GM12878 (cell line): ENCODE measurements at regions not wholly inside any gene's neighbourhood (a gene's known extent, or its start where the extent isn't known, plus 50 kb on each side); places are given as distances from the start of the nearest gene placed in this dataset.

Experiments
- ATF2 ChIP-seq: IDR thresholded peaks from 2 replicates; pipeline ENCODE4 v1.6.1; 2012; ENCODE audit warnings: low read length, inconsistent platforms
- BCL11A ChIP-seq: IDR thresholded peaks from 2 replicates; pipeline ENCODE4 v1.6.1; 2011; ENCODE audit warnings: low read depth, low read length
- CBX5 ChIP-seq: sonication (generic); IDR thresholded peaks from 2 replicates; pipeline ENCODE4 v1.6.1; 2016; ENCODE audit warnings: low read depth, moderate library complexity, mild to moderate bottlenecking, inconsistent platforms
- EP300 ChIP-seq, 2 experiments: fragments of 150-350 bp in 1 of 2; IDR thresholded peaks; 2 replicates each; pipeline ENCODE4 v1.6.1; 2011 to 2012; ENCODE audit warnings: low read depth in 2 of 2, low read length in 2 of 2, borderline replicate concordance in 1 of 2, improper control_type of control experiment in 1 of 2, inconsistent platforms in 1 of 2; ENCODE audit not compliant: control insufficient read depth in 1 of 2
- MXI1 ChIP-seq: fragments of 150-350 bp; IDR thresholded peaks from 2 replicates; pipeline ENCODE4 v1.6.1; 2011; ENCODE audit warnings: low read depth, mild to moderate bottlenecking, inconsistent platforms, low read length, improper control_type of control experiment
- NFYB ChIP-seq: IDR thresholded peaks from 2 replicates; pipeline ENCODE4 v1.6.1; 2011; ENCODE audit warnings: low read depth, mild to moderate bottlenecking, low read length, improper control_type of control experiment, moderate library complexity; ENCODE audit not compliant: insufficient read depth
- POLR2AphosphoS2 ChIP-seq: IDR thresholded peaks from 2 replicates; pipeline ENCODE4 v1.6.1; 2011; ENCODE audit warnings: low read depth, mild to moderate bottlenecking, low read length, improper control_type of control experiment, moderate library complexity
- RAD51 ChIP-seq: fragments of 450-650 bp; IDR thresholded peaks from 2 replicates; pipeline ENCODE4 v1.6.1; 2016; ENCODE audit warnings: moderate library complexity, mild to moderate bottlenecking, inconsistent platforms
- SKIL ChIP-seq: fragments of 450-650 bp; IDR thresholded peaks from 2 replicates; pipeline ENCODE4 v1.6.1; 2017; ENCODE audit warnings: mild to moderate bottlenecking, low read depth, inconsistent platforms; ENCODE audit not compliant: poor library complexity, severe bottlenecking
- WRNIP1 ChIP-seq: IDR thresholded peaks from 2 replicates; pipeline ENCODE4 v1.6.1; 2011; ENCODE audit warnings: low read depth, low read length, improper control_type of control experiment, borderline replicate concordance
- YY1 ChIP-seq: IDR thresholded peaks from 2 replicates; pipeline ENCODE4 v1.6.1; 2011; ENCODE audit warnings: low read depth, mild to moderate bottlenecking, low read length
- TF ChIP-seq, protein P1 (sequence below): fragments of 450-650 bp; IDR thresholded peaks from 2 replicates; pipeline ENCODE4 v1.6.1; 2016; ENCODE audit warnings: mild to moderate bottlenecking
- TF ChIP-seq, protein P2 (sequence below): IDR thresholded peaks from 2 replicates; pipeline ENCODE4 v1.6.1; 2011; ENCODE audit warnings: borderline replicate concordance, low read depth, mild to moderate bottlenecking, moderate library complexity, low read length; ENCODE audit not compliant: insufficient read depth, poor library complexity, severe bottlenecking
- TF ChIP-seq, protein P3 (sequence below): IDR thresholded peaks from 2 replicates; pipeline ENCODE4 v1.6.1; 2011; ENCODE audit warnings: low read depth, low read length, improper control_type of control experiment, borderline replicate concordance

DNA sequence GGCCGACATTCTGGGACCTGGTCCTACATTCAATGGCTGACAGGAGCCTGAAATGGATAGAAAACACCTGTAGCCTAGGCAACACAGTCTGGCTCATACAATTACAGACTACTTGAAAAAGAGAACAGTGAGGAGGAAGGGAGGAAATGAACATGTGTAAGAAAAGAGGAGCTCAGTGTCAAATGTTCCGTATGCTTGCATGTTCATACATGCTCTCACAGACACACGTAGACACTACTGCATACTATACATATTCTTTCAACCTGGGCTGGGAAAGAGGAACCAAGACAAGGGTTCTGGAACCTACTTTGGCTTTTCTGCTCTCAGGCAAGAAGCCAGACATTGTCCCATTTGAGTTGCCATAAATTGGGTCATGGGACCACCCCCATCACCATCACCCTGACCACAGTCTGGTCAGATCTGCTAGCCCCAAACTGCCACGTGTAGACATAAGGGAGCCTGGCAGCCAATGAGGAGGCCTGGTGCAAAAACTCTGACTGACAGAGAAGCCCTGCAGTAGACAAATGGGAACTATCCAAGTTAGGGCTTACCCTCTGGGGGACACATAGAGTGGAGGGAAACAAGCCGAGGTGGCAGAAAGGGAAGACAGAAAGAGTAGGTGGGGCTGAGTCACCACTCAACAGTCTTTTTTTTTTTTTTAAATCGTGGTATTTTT, 310.0 kb downstream of the SHQ1 start (continued):
- TF ChIP-seq CBX5 (peak; percentile 75; the same call in 1 of the 2 replicates), NFYB (peak; percentile 57), POLR2AphosphoS2 (no peak), WRNIP1 (peak; percentile 77; the same call in 1 of the 2 replicates), YY1 (0 out of 2 replicates have a peak, but pooled peaks have one; percentile 10), SKIL (peak; percentile 91), RAD51 (peak; percentile 85), MXI1 (0 out of 2 replicates have a peak, but pooled peaks have one; percentile 26), EP300 (IDR thresholded peaks at IDR 0.05; ENCODE audit: borderline replicate concordance in 1 of 2, control insufficient read depth in 1 of 2, low read depth in 2 of 2, low read length in 2 of 2) (peak; percentile 36 to 40; a peak in 1 of 4 replicates), ATF2 (0 out of 2 replicates have a peak, but pooled peaks have one; percentile 39), BCL11A (0 out of 2 replicates have a peak, but pooled peaks have one; percentile 17)
- TF ChIP-seq, protein P1, sequence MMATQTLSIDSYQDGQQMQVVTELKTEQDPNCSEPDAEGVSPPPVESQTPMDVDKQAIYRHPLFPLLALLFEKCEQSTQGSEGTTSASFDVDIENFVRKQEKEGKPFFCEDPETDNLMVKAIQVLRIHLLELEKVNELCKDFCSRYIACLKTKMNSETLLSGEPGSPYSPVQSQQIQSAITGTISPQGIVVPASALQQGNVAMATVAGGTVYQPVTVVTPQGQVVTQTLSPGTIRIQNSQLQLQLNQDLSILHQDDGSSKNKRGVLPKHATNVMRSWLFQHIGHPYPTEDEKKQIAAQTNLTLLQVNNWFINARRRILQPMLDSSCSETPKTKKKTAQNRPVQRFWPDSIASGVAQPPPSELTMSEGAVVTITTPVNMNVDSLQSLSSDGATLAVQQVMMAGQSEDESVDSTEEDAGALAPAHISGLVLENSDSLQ: peak; percentile 89
- TF ChIP-seq, protein P2, sequence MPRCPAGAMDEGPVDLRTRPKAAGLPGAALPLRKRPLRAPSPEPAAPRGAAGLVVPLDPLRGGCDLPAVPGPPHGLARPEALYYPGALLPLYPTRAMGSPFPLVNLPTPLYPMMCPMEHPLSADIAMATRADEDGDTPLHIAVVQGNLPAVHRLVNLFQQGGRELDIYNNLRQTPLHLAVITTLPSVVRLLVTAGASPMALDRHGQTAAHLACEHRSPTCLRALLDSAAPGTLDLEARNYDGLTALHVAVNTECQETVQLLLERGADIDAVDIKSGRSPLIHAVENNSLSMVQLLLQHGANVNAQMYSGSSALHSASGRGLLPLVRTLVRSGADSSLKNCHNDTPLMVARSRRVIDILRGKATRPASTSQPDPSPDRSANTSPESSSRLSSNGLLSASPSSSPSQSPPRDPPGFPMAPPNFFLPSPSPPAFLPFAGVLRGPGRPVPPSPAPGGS: peak; percentile 16
- TF ChIP-seq, protein P3, sequence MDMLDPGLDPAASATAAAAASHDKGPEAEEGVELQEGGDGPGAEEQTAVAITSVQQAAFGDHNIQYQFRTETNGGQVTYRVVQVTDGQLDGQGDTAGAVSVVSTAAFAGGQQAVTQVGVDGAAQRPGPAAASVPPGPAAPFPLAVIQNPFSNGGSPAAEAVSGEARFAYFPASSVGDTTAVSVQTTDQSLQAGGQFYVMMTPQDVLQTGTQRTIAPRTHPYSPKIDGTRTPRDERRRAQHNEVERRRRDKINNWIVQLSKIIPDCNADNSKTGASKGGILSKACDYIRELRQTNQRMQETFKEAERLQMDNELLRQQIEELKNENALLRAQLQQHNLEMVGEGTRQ: peak; percentile 49; the same call in 1 of the 2 replicates
